Effector memory CD4-positive, alpha-beta T cell (primary cell): ENCODE measurements at regions not wholly inside any gene's neighbourhood (a gene's known extent, or its start where the extent isn't known, plus 50 kb on each side); places are given as distances from the start of the nearest gene placed in this dataset.
A peak's percentile ranks its signal among the peaks of the same experiment; 100 is the strongest.

Source experiments
- DNase-seq, 3 donors: peaks; one replicate each; pipeline ENCODE4 v3.0.0-alpha.2; 2020
- H3K27ac ChIP-seq: 2 replicates; pipeline ENCODE4 v1.7.0; 2013; ENCODE audit warnings: mild to moderate bottlenecking, low read length, moderate library complexity; ENCODE audit not compliant: insufficient read depth, poor library complexity, severe bottlenecking
- H3K27me3 ChIP-seq: replicated peaks from 2 replicates; pipeline ENCODE4 v1.7.0; 2013; ENCODE audit warnings: mild to moderate bottlenecking, low read length; ENCODE audit not compliant: insufficient read depth, control insufficient read depth, poor library complexity, severe bottlenecking
- H3K36me3 ChIP-seq: 2 replicates; pipeline ENCODE4 v1.7.0; 2013; ENCODE audit warnings: mild to moderate bottlenecking, low read length, moderate library complexity; ENCODE audit not compliant: control insufficient read depth, insufficient read depth
- H3K4me1 ChIP-seq: 2 replicates; pipeline ENCODE4 v1.7.0; 2013; ENCODE audit warnings: low read length, mild to moderate bottlenecking; ENCODE audit not compliant: control insufficient read depth, insufficient read depth, poor library complexity, severe bottlenecking
- H3K4me3 ChIP-seq: 2 replicates; pipeline ENCODE4 v1.7.0; 2013; ENCODE audit warnings: low read length, low read depth, mild to moderate bottlenecking; ENCODE audit not compliant: insufficient read depth, poor library complexity, severe bottlenecking
- H3K9me3 ChIP-seq: 2 replicates; pipeline ENCODE4 v1.7.0; 2013; ENCODE audit warnings: mild to moderate bottlenecking, low read length, moderate library complexity; ENCODE audit not compliant: control insufficient read depth

DNA sequence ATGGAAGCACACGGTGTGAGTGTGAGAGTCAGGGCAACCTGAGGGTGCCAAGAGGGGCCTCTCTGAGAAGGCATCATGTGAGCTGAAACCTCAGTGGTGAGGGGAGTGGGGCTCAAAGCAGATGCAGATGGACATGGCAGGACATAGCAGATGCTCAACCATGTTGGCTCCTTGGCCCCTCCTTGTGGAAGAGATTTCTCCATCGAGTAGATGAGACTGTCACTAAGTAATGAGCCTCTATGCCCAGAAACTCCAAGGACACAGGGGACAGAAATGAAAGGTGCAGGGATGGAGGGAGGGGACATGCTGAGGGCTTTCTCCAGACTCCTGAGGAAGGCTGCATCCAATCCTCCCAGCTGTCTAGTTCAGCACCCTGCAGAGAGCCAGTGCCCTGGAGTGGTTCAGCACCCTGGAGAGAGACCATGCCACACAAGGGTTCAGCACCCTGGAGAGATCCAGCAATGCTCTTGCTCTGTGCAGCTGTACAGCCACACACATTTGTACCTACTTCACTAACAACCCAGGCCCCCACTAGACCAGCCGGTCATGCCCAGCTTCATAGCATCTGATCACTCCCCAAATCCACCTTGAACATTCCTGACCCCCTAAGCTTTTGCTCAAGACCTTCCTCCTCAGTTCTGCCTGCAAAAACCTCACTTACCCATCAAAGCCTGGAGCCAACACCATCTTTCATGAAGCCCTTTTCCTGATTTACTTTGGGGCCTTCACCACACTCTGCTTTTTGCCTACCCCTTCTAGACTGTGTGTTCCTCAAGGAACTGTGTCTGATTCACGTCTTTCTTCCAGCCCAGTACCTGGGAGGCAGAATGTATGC, 252.0 kb downstream of the CTTN start:
- Histone ChIP-seq H3K27ac (no peak overlapping the region), H3K36me3 (no peaks in the 10 kb centered on the region), H3K4me1 (no peaks in the 10 kb centered on the region), H3K4me3 (no peak overlapping the region), H3K27me3 (no peaks in the 10 kb centered on the region), H3K9me3 (no peaks in the 10 kb centered on the region)
- DNase-seq: peak in 1 of 3 donors; percentile 6

- Histone ChIP-seq H3K36me3 (no peaks in the 10 kb centered on the region), H3K9me3 (no peaks in the 10 kb centered on the region), H3K4me3 (no peak overlapping the region), H3K4me1 (no peaks in the 10 kb centered on the region), H3K27ac (no peak overlapping the region), H3K27me3 (no peaks in the 10 kb centered on the region)
- DNase-seq: no peak
Measured at GRCh38 chr11:70651031-70651430, 252.7 kb downstream of the CTTN start.

GRCh38 chr11:70654016-70654415, 255.7 kb downstream of the CTTN start:
- no peak overlapping the region for H3K27ac ChIP-seq
- H3K4me3 ChIP-seq: no peak overlapping the region
- no peaks in the 10 kb centered on the region for H3K4me1 ChIP-seq
- H3K27me3 ChIP-seq: no peaks in the 10 kb centered on the region
- H3K9me3 ChIP-seq: no peaks in the 10 kb centered on the region
- H3K36me3 ChIP-seq: no peaks in the 10 kb centered on the region
- no peak for DNase-seq

GRCh38 chr11:70655816-70656215, 257.5 kb downstream of the CTTN start:
- DNase-seq: no peak
- H3K27ac ChIP-seq: no peak overlapping the region
- no peaks in the 10 kb centered on the region for H3K4me1 ChIP-seq
- H3K36me3 ChIP-seq: no peaks in the 10 kb centered on the region
- H3K27me3 ChIP-seq: no peaks in the 10 kb centered on the region
- no peak overlapping the region for H3K4me3 ChIP-seq
- H3K9me3 ChIP-seq: no peaks in the 10 kb centered on the region

GRCh38 chr11:70656252-70656651, 257.9 kb downstream of the CTTN start:
- Histone ChIP-seq H3K4me1 (no peaks in the 10 kb centered on the region), H3K36me3 (no peaks in the 10 kb centered on the region), H3K9me3 (no peaks in the 10 kb centered on the region), H3K4me3 (no peak overlapping the region), H3K27me3 (no peaks in the 10 kb centered on the region), H3K27ac (no peak overlapping the region)
- DNase-seq: no peak

DNA sequence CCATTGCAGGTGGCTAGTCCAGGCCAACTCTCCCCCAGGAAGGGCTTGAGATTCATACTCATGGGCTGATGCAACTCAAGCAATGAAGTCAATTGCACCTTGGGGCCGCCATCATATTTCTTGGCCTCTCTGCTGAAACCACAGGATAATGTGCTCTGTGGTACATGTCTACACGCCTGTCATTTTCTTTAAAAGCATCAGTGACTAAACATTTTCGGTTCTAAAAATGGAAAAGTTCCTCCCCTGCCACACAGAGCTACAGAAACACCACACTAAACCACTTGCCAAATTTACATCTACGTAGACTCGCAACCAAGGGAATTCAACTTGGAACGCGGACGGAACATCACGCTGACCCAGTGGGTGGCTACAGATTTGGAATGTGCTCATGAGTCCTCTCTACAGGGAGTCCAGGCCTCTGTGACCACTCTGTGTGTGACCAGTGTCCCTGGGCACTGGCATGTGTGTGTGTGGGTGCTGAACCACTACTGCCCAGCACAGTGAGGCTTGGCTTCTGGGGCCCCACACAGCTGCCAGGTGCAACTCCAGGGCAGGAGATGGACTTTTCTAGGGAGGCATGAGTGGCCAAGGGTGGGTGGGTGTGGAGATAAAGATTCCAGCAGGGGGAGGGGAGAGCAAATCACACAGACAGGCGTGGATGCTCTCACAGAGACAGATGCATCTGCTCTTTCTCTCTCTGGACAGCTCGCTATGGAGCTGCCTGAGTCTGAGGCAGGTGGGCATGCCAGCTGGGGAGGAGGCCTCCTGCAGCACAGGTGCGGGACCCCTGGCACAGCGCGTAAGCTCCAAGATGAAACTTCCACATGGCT, 261.9 kb downstream of the CTTN start:
- no peak overlapping the region for H3K4me3 ChIP-seq
- H3K36me3 ChIP-seq: no peaks in the 10 kb centered on the region
- no peaks in the 10 kb centered on the region for H3K4me1 ChIP-seq
- no peaks in the 10 kb centered on the region for H3K27me3 ChIP-seq
- no peak overlapping the region for H3K27ac ChIP-seq
- no peak for DNase-seq
- no peaks in the 10 kb centered on the region for H3K9me3 ChIP-seq

GRCh38 chr11:70660889-70661197, 262.5 kb downstream of the CTTN start:
- H3K4me3 ChIP-seq: no peak overlapping the region
- H3K27me3 ChIP-seq: no peaks in the 10 kb centered on the region
- H3K36me3 ChIP-seq: no peaks in the 10 kb centered on the region
- no peaks in the 10 kb centered on the region for H3K9me3 ChIP-seq
- no peak for DNase-seq
- no peaks in the 10 kb centered on the region for H3K4me1 ChIP-seq
- no peak overlapping the region for H3K27ac ChIP-seq

DNA sequence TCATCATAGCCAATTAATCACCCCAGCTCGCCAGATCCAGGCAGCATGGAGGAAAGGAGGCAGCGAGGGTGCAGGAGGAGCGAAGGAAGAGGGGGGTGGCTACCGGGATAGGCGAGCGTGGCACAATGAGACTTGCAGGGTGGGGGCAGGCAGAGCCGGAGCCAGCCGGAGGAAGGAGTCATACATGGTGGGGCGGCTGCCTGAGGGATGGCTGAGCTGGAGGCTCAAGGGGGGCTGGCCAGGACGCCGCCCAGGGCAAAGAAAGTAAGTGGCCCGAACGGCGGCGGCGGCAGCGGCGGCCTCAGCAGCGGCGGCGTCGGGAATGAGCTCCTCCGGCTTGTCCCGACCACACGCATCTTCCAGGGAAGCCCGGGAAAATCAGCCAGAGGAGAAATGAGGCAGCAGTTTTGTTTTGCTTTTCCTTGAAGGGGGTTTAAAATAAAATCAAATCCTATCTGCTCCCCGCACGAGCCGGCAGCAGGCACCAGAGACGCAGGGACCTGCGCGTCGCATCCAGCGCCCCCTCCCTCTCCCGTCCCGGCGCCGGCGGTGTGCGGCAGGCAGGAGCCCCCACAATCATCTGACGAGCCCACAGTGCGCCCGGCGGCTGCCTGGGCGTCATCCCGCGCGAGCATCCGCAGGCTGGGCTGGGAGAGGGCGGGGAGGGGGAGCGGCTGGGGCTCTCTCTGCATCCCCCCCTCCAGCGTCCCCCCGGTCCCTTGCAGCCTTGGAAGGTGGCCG, 263.6 kb downstream of the CTTN start:
- no peaks in the 10 kb centered on the region for H3K9me3 ChIP-seq
- DNase-seq: no peak
- no peak overlapping the region for H3K27ac ChIP-seq
- no peaks in the 10 kb centered on the region for H3K36me3 ChIP-seq
- no peaks in the 10 kb centered on the region for H3K4me1 ChIP-seq
- H3K27me3 ChIP-seq: no peaks in the 10 kb centered on the region
- no peak overlapping the region for H3K4me3 ChIP-seq

DNA sequence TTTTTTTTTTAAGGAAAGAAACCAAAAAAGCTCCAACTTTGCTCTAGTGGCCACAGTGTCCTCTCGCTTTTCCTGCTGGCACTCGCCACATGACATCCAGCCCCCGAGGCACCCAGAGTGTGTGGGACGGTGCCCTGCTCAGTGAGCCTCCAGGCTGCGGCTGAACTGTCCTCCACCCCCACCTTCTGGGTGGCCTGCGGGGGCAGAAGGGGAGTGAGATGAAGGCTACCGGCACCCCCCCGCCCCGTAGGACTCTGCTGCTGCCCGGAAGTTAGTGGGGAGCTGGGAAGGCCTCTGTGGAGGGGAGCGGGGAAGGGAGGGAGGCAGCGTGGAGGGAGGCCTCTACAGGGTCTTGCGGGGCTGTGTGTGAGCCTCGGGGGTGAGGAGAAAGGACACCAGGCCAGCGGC, 264.4 kb downstream of the CTTN start:
- no peak for DNase-seq
- Histone ChIP-seq H3K27me3 (no peaks in the 10 kb centered on the region), H3K4me3 (no peak overlapping the region), H3K36me3 (no peaks in the 10 kb centered on the region), H3K9me3 (no peaks in the 10 kb centered on the region), H3K4me1 (no peaks in the 10 kb centered on the region), H3K27ac (no peak overlapping the region)

DNA sequence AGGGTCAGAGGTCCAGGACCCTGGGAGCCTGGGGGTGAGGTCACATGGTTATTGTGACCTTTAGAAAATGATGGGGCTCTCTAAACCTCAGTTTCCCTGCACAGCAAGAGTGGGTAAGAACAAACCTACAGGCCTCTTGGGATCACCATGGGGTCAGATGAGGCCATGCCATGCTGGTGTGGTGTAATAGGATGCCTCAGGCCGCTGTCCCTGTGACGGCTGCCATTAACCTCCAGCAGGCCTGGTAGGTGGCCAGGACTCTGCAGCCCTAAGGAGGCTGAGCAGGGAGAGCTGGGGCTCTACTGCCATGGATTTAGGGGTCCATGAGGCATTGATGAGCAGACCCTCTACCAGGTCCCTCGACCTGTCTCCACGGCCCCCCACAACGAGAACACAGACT, 265.5 kb downstream of the CTTN start:
- DNase-seq: no peak
- Histone ChIP-seq H3K36me3 (no peaks in the 10 kb centered on the region), H3K4me1 (no peaks in the 10 kb centered on the region), H3K9me3 (no peaks in the 10 kb centered on the region), H3K27me3 (no peaks in the 10 kb centered on the region), H3K4me3 (no peak overlapping the region), H3K27ac (no peak overlapping the region)
